Mucosa of stomach (tissue), 1 donor: ENCODE measurements at regions not wholly inside any gene's neighbourhood (a gene's known extent, or its start where the extent isn't known, plus 50 kb on each side); places are given as distances from the start of the nearest gene placed in this dataset.
"Not testable (repeated sequence)": the region's sequence is repeated elsewhere in the genome, so short reads cannot be mapped to it uniquely, and the experiment has no call there.

Experiments
- H3K27me3 ChIP-seq: one replicate; pipeline ENCODE4 v1.7.0; 2013; ENCODE audit warnings: mild to moderate bottlenecking, low read length; ENCODE audit not compliant: control insufficient read depth, insufficient read depth
- H3K36me3 ChIP-seq: one replicate; pipeline ENCODE4 v1.7.0; 2013; ENCODE audit warnings: low read length; ENCODE audit not compliant: control insufficient read depth, insufficient read depth
- H3K4me1 ChIP-seq: one replicate; pipeline ENCODE4 v1.7.0; 2013; ENCODE audit warnings: mild to moderate bottlenecking, low read length; ENCODE audit not compliant: control insufficient read depth, insufficient read depth
- H3K4me3 ChIP-seq: one replicate; pipeline ENCODE4 v1.7.0; 2013; ENCODE audit warnings: low read length
- H3K9ac ChIP-seq: one replicate; pipeline ENCODE4 v1.7.0; 2013; ENCODE audit warnings: mild to moderate bottlenecking, low read length, moderate library complexity
- H3K9me3 ChIP-seq: one replicate; pipeline ENCODE4 v1.7.0; 2013; ENCODE audit warnings: mild to moderate bottlenecking, low read length, moderate library complexity; ENCODE audit not compliant: control insufficient read depth
- donor health status: Pancreatic carcinoma.

DNA sequence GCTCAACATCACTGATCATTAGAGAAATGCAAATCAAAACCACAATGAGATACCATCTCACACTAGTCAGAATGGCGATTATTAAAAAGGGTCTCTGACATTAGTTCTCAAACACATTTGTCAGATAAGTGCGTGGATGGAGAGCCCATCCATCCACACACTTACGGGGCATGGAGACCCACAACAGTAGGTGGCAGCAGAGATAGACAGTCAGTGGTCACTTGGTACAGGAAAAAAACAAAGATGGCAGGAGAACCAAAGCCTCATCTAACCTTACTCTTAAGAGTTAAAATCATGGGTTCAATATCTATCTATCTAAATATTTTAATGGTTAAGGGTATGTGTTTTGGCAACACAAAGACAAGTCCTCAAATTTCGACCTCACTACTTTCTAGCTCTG is 1378.7 kb upstream of the C9orf72 start:
- Histone ChIP-seq H3K36me3 (no peaks in the 10 kb centered on the region), H3K9me3 (no peaks in the 10 kb centered on the region), H3K27me3 (no peaks in the 10 kb centered on the region), H3K9ac (no peak overlapping the region), H3K4me1 (no peaks in the 10 kb centered on the region), H3K4me3 (no peak overlapping the region)

DNA sequence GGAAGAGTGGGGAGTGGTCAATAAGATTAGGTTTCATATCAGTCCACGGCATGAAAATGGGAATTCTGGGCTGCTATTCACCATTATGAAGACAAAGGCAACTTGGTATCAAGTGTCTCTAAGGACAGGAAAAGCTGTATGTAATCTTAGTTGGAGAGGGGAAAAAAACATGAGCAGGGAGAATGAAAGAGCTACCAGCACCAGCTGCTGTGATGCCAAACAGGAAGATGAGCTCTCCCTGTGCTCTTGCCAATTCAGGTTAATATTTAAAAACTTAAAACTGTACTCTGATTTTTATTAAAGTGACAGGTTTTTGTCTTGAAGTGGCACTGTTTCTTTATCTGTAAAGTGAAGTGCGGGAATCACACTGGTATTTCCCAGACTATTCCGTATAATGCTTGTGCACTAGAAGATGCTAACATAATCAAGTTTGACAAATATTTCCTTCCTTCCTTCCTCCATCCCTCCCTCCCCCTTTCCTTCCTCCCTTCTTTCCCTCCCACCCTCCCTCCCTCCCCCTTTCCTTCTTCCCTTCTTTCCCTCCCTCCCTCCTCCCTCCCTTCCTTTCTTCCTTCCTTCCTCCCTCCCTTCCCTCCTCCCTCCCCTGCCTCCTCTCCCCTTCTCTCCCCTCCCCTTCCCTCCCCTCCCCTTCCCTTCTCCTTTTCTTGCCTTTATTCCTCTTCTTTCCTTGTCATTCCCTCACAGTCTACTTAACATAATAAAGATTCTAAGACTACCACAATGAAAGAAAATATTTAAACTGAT is 1383.0 kb upstream of the C9orf72 start:
- H3K4me1 ChIP-seq = peaks cover 2% of the 10 kb centered on the region
- no peaks in the 10 kb centered on the region for H3K36me3 ChIP-seq
- no peaks in the 10 kb centered on the region for H3K27me3 ChIP-seq
- no peak overlapping the region for H3K4me3 ChIP-seq
- no peaks in the 10 kb centered on the region for H3K9me3 ChIP-seq
- H3K9ac ChIP-seq = no peak overlapping the region

DNA sequence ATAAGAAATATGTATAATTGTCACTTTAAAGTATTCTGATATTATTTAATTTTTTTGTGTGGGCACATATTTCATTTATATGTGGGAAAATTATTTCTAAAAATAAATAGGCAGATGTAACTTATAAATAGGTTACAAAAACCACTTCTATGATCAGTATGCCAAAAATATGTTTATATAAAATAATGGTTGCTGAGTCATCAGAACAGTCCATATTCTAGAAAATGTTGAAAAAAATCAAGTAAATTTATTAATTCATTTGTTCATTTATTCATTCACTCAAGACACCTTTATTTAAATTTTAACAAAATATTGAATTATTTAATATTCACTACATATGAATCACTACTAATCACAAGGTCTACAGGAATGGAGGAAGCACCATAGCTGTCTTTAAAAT is 1387.3 kb upstream of the C9orf72 start:
- no peak overlapping the region for H3K9ac ChIP-seq
- no peak overlapping the region for H3K4me3 ChIP-seq
- H3K36me3 ChIP-seq = no peaks in the 10 kb centered on the region
- peaks cover 9% of the 10 kb centered on the region for H3K4me1 ChIP-seq
- no peaks in the 10 kb centered on the region for H3K9me3 ChIP-seq
- no peaks in the 10 kb centered on the region for H3K27me3 ChIP-seq

DNA sequence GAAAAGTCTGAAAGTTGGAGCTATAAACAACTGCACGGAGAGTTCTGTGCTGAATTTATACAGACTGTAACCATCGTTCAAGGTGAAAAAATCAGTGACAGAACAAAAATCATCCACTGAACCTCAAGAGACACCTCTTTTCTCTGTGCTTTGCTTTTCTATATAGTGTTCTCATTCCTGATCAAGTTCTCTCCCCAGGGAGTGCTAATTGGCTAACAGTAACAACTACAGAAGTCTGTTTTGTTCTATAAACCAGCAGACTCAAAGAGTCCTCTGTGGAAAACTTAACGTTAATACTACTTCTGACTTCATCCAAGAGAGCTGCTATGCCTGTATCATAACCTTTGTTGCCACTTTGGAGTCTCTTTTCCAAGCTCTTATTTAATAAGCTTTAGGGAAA is 1388.3 kb upstream of the C9orf72 start:
- Histone ChIP-seq H3K36me3 (no peaks in the 10 kb centered on the region), H3K4me3 (no peak overlapping the region), H3K9ac (no peak overlapping the region), H3K27me3 (no peaks in the 10 kb centered on the region), H3K9me3 (no peaks in the 10 kb centered on the region), H3K4me1 (peaks cover 9% of the 10 kb centered on the region)

DNA sequence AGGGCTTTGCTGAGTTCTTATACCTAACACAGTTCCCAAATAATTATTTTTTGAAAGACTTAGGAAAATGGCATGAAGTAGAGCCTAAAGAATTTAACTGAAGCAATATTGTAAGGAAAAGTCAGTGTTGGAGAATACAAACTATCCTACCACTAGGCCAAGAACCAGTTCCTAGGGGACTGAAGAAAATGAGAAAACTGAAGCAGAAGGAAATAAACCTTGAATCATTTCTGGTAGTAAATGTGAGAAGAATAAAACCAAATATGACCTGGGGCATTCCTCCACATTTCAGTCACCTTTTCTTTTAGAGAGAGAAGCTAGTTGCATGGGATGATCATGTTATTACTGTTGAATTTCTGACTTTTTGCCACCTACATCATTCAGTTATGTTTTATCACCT is 1393.9 kb upstream of the C9orf72 start:
- Histone ChIP-seq H3K9me3 (no peaks in the 10 kb centered on the region), H3K27me3 (no peaks in the 10 kb centered on the region), H3K4me1 (no peaks in the 10 kb centered on the region), H3K4me3 (no peak overlapping the region), H3K36me3 (no peaks in the 10 kb centered on the region), H3K9ac (no peak overlapping the region)

DNA sequence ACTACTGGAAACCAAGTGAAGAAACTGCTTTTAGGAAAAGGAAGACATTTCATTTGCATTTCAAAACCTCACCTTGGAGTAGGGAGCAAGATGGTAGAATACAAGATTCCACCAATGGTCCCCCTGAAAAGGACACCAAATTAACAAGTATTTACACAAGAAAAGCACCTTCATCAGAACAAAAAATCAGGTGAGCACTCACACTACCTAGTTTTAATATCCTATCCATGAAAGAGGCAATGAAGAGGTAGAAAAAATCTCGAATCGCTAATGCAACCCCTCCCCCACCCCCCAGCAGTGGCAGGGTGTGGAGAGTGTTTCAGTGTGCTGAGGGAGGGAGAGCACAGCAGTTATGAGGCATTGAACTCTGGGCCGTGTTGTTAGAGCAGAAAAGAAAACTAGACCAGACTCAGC is 1397.0 kb upstream of the C9orf72 start:
- H3K4me3 ChIP-seq = no peak overlapping the region
- no peak overlapping the region for H3K9ac ChIP-seq
- H3K27me3 ChIP-seq = no peaks in the 10 kb centered on the region
- no peaks in the 10 kb centered on the region for H3K36me3 ChIP-seq
- H3K4me1 ChIP-seq = no peaks in the 10 kb centered on the region
- no peaks in the 10 kb centered on the region for H3K9me3 ChIP-seq

DNA sequence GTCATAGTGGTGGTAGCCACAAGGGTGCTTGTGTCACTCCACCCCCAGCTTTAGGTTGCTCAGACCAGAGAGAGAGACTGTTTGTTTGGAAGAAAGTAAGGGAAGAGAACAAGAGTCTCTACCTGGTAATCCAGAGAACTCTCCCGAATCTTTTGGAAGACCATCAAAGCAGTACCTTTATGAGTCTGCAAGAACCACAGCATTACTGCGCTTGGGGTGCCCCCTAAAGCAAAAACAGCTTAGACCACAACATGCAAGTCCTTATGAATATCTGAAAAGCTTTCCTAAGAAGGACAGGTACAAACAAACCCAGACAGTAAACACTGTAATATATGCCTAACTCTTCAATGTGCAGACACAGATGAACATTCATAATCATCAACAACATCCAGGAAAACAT is 1398.6 kb upstream of the C9orf72 start:
- Histone ChIP-seq H3K36me3 (no peaks in the 10 kb centered on the region), H3K9me3 (no peaks in the 10 kb centered on the region), H3K4me1 (no peaks in the 10 kb centered on the region), H3K27me3 (no peaks in the 10 kb centered on the region), H3K9ac (no peak overlapping the region), H3K4me3 (no peak overlapping the region)

DNA sequence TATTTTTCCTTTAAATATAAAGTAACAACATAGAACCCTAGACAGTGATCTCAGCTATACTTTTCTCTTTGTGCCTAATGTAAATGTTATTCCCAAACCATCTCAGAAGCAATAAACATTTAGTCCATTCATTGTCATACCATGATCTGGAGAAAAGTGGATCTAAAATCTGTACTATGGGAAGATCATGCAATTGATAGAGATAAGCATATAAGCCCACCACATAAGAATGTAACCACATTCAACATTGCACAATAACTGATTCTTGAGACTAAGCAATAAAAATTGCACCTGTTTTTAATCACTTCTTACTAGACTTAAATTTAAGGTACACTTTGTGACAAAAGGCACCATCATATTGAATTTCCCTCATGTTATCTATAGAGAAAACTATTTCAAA is 1403.0 kb upstream of the C9orf72 start:
- Histone ChIP-seq H3K27me3 (no peaks in the 10 kb centered on the region), H3K9ac (no peak overlapping the region), H3K4me1 (no peaks in the 10 kb centered on the region), H3K4me3 (no peak overlapping the region), H3K9me3 (no peaks in the 10 kb centered on the region), H3K36me3 (no peaks in the 10 kb centered on the region)

DNA sequence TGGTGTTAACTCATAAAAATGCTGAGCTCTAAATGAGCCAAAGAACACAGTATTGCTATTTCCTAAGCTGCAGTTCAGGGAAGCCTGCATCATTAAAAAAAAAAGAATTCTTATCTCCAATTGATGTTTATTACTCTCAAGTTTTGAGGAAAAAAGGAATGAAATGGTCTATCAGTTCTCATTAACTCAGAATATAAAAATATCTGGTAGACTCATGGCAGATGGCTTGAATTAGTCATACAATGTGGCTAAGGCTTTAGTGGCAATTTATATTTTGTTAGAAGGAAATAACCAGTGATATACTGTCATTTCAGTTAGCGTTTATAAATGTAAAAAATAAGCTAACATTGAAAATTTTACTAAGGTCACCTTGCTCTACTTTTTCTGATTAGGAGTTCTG is 1403.4 kb upstream of the C9orf72 start:
- Histone ChIP-seq H3K4me3 (no peak overlapping the region), H3K9me3 (no peaks in the 10 kb centered on the region), H3K9ac (no peak overlapping the region), H3K4me1 (no peaks in the 10 kb centered on the region), H3K27me3 (no peaks in the 10 kb centered on the region), H3K36me3 (no peaks in the 10 kb centered on the region)

DNA sequence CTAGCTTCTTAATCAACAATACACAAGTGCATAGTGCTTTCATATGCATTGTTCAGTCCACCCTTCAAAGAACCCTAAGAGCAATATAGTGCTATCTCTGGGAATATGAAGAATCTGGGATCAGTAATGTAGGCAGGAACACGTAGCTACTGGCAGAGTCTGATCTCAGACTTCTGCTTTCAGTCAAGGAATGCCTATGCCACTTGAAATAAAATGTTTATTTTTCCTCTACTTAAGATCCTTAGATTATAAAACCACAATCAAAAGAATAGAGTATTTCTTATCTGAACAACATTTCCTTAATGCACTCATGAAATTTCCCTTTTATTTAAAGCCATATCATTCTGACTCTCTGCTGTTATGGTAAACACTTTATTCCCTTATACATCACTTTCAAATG is 1407.8 kb upstream of the C9orf72 start:
- Histone ChIP-seq H3K4me1 (no peaks in the 10 kb centered on the region), H3K36me3 (no peaks in the 10 kb centered on the region), H3K9ac (no peak overlapping the region), H3K4me3 (no peak overlapping the region), H3K27me3 (no peaks in the 10 kb centered on the region), H3K9me3 (no peaks in the 10 kb centered on the region)

DNA sequence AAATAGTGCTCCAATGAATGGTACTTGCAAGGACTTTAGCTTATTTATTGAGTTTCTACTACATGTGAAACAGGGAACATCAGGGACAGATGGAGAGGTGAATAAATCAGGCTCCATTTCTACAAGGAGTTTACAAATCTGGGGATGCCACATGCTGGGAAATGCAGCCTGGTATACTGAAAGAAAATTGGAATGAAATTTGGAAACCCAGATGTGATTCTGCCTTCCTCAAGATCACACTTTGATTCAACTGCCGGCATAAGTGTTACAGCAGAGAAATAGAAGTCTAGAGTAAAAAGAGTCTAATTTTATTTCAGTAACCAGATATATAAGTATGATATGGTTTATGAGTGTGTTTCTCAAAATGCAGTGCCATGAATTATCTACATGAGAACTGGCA is 1408.4 kb upstream of the C9orf72 start:
- H3K9me3 ChIP-seq = no peaks in the 10 kb centered on the region
- H3K36me3 ChIP-seq = no peaks in the 10 kb centered on the region
- no peak overlapping the region for H3K4me3 ChIP-seq
- no peaks in the 10 kb centered on the region for H3K27me3 ChIP-seq
- H3K4me1 ChIP-seq = no peaks in the 10 kb centered on the region
- no peak overlapping the region for H3K9ac ChIP-seq

DNA sequence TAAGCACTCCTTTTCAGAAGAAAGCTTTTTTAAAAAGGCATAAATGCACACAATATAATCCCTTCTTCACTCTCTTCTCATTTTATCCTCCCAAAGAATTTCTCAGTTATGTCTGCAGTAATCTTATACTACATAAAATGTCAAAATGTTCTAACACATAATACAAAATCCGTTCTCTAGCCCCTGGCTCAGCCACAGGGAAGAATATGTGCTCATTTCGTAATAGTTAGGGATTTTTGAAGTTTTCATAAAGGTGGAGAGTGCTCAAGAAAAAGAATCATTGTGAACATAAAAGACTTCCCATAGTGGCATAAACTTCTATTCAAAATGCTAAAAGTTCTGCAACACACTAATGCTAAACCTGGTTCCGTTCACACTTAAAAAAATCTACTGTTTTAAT is 1410.7 kb upstream of the C9orf72 start:
- H3K4me3 ChIP-seq = no peak overlapping the region
- no peak overlapping the region for H3K9ac ChIP-seq
- H3K27me3 ChIP-seq = no peaks in the 10 kb centered on the region
- H3K4me1 ChIP-seq = no peaks in the 10 kb centered on the region
- no peaks in the 10 kb centered on the region for H3K36me3 ChIP-seq
- no peaks in the 10 kb centered on the region for H3K9me3 ChIP-seq

DNA sequence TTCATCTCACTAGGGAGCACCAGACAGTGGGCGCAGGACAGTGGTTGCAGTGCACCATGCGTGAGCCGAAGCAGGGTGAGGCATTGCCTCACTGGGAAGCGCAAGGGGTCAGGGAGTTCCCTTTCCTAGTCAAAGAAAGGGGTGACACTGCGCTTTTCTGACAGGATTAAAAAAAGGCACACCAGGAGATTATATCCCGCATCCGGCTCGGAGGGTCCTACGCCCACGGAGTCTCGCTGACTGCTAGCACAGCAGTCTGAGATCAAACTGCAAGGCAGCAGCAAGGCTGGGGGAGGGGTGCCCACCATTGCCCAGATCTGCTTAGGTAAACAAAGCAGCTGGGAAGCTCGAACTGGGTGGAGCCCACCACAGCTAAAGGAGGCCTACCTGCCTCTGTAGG is 1416.7 kb upstream of the C9orf72 start:
- not testable (repeated sequence) for H3K9ac ChIP-seq, H3K27me3 ChIP-seq, H3K4me1 ChIP-seq, H3K9me3 ChIP-seq, H3K36me3 ChIP-seq, H3K4me3 ChIP-seq
